ENCODE measurements at regions not wholly inside any gene's neighbourhood (a gene's known extent, or its start where the extent isn't known, plus 50 kb on each side); places are given as distances from the start of the nearest gene placed in this dataset.
A peak's percentile ranks its signal among the peaks of the same experiment; 100 is the strongest.

DNA sequence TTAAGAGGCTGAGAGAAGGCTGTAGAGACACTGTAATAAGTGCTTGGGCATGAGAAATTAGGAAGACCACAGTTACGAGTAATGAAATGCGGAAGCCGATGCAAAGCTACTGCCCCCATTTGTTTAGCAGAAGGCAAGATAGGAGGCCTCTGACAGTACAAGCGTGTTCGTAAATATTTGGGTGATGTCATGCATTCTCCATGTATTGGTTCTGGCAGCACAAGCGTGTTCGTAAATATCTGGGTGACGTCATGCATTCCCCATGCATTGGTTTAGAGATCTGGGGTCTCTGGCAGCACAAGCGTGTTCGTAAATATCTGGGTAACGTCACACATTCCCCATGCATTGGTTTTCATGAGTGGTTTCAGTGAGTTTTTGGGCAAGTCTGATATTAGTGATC is 661.5 kb upstream of the FRG1 start:
- DNase-seq (ENCODE audit: low spot score), result no peak

DNA sequence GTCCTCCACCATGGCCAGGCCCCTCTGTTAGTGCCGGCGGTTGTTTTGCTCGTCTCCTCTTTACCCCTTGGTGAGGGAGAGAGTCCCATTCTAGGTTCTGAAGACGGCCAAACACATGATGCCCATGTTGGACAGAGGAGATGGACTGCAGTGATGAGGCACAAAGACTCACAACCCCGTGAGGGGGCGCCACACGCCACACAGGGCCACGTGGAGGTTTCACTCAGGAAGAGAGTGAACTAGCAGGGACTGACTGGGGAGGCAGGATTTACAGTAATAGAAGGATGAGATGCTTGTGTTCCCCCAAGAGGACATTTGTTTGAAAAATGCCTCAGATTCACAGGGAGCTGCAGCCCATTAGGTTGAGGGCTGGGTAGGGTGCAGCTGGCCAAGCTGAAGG is 655.3 kb upstream of the FRG1 start:
- no peak for DNase-seq (ENCODE audit: low spot score)

DNA sequence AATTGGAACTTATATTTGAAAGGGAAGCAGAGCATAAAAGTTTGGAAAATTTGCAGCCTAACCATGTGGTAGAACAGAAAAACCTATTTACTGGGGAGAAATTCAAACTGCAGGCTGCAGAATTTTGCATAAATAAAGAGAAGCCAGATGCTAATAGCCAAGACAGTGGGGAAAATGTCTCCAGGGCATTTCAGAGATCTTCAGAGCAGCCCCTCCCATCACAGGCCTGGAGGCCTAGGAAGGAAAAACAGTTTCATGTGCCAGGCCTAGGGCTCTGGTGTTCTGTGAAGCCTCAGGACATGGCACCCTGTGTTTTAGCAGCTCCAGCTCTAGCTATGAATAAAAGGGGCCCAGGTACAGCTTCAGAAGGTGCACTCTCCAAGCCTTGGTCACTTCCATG is 648.7 kb upstream of the FRG1 start:
- DNase-seq (ENCODE audit: low spot score), result no peak

DNA sequence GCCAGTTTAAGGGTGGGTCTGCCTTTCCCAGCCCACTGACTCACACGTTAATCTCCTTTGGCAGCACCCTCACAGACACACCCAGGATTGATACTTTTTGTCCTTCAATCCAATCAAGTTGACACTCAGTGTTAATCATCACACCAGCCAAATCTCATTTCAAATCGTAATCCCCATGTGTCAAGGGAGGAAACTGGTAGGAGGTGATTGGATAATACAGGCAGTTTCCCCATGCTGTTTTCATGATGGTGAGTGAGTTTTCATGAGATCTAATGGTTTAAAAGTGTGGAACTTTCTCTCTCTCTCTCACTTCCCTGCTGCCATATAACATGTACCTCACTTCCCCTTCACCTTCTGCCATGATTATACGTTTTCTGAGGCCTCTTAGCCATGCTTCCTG is 647.2 kb upstream of the FRG1 start:
- DNase-seq (ENCODE audit: low spot score), result no peak

DNA sequence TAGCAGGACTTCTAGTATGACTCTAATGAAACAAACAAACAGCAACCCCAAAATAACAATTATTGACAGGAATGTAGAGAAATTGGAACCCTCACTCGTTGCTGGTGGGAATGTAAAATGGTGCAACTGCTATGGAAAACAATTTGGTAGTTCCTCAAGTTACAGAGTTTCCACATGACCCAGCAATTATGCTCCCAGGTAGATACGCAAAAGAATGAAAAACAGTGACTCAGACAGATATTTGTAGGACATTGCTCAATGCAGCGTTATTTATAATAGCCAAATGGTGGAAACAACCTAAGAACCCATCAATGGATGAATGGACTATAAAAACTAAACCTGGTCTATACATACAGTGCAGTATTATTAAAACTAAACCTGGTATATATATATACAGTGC is 646.1 kb upstream of the FRG1 start:
- DNase-seq (ENCODE audit: low spot score), result no peak

DNA sequence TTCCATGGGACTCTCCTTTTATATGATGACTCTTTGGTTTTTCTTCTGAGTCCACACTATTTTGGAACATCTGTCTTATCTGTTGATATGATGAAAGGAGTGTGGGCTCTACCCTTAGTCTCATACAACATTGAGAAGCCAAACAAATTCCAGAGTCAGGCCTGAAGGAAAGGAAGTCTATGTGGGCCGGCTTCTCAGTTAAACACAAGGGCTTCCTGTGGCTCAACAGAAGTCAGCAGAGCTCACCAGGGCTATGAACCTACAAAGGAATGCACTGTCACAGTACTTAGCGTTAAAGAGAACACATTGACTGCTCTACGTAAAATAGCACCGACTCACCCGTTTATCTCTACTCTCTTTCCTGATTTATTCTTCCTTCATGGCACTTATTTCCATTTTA is 641.0 kb upstream of the FRG1 start:
- DNase-seq (ENCODE audit: low spot score), result no peak

DNA sequence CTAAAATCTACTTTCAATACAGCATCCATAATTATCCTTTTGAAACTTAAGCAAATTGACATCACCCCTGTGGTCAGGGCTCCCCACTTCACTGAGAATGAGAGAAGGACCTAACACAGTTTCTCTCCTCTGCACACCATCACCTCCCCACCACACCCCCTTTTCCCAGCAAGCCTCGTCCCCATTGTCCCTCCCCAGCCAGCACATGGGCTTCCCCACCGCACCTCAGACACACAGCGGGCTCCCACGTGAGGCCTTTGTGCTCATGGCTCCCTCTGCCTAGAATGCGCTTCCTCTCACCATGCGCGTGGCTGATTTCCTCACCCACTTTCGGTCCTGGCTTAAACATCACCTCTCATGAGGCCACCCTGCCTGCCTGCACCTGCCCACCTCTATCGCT is 639.0 kb upstream of the FRG1 start:
- DNase-seq (ENCODE audit: low spot score), result no peak

DNA sequence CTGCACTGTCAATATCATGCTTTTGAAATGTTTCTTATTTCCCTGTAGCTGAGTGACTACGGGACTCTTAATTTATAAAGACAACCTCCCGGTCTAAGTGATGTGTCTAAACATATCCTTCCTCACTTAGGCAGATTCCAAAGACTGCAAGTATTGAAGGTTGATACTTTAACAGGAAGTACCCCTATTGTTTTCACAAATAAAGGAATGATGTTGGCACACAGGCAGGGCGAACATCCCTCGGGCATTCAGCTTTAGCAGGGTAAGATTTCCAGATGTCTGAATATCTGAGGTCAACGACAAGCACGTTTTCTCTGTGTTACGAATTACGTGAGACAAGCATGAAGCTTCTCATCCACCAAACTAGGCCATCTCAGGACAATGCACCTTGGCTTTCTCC is 638.0 kb upstream of the FRG1 start:
- no peak for DNase-seq (ENCODE audit: low spot score)

DNA sequence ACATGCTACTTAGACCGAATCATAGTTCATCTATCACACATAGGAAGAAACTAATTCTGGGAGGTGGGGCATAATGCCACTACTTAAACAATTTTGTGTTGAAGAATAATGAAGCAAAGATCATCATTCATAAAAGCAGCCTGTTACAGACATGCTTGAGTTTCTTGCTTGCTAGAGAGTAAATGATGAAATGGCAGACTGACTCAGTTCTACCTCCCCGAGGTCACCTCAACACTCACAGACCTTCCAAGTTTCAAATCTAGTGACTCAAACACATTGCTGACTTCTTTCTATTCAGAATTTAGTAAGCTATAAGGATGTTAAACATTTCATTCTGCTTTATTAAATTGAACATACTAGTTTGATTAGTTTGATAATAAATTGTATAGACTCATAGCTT is 636.5 kb upstream of the FRG1 start:
- DNase-seq (ENCODE audit: low spot score), result peak; percentile 3

DNA sequence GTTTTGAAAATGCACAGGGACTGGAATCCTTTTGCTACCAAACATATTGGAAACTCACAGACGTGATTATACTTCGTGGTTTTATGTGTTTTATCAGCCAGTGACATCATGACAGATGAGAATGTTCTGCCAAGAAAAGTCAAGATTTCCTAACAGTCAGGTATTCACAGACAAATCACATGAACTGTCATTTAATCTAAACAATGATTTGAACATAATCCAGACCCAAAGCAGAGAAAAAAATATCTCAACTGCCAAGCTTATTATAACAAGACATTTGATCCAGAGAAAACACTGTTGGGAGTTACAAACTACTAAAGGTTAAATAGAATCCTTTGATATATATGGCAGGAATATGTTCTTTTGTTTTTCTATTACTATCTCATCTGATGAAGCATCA is 635.9 kb upstream of the FRG1 start:
- no peak for DNase-seq (ENCODE audit: low spot score)

DNA sequence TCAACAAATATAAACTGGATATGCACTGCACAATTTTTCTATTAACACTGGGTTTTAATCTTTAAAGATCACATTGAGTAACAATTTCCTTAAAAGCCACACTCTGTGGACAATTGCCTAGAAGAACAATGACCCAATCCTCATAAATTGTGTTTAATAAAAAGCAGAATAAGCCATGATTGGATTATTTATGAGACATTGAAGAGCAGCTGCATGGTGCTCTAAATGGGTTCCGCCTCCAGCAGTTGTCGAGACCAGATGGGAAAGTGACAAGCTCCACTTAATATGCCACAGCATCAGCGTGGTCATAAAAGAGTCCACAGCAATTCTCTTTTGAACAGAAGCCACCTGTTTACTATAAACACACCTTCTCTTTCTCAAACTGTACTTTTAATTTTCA is 635.2 kb upstream of the FRG1 start:
- no peak for DNase-seq (ENCODE audit: low spot score)

DNA sequence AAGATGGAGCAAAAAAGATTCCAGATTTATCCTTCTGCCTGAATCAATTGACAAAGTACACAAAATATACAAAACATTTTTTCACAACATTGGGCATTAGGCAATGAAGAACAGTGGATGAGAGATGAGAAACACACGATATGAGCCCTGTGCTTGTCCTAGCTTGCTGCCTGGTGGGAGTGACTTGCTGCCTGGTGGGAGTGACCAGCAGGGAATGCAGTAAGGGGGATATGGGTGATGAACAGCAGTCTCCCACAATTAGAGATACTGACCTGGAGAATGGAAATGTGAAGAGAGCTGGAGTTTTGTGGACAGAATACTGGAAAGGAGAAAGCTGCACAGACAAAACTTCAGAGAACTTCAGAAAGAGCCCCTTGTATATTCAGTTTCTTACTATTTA is 629.4 kb upstream of the FRG1 start:
- DNase-seq (ENCODE audit: low spot score), result no peak

DNA sequence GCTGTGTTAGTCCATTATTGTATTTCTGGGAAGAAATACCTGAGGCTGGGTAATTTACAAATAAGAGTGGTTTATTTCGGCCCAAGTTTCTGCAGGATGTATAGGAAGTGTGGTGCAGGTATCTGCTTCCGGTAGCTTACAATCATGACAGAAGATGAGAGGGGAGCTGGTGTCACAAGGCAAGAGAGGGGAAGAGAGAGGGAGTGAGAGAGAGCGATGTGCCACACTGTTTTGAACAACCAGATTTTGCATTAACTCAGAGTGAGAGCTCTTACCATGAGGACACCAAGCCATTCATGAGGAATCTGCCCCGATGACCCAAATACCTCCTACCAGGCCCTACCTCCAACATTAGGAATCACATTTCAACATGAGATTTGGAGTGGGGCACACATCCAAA is 627.6 kb upstream of the FRG1 start:
- no peak for DNase-seq (ENCODE audit: low spot score)

DNA sequence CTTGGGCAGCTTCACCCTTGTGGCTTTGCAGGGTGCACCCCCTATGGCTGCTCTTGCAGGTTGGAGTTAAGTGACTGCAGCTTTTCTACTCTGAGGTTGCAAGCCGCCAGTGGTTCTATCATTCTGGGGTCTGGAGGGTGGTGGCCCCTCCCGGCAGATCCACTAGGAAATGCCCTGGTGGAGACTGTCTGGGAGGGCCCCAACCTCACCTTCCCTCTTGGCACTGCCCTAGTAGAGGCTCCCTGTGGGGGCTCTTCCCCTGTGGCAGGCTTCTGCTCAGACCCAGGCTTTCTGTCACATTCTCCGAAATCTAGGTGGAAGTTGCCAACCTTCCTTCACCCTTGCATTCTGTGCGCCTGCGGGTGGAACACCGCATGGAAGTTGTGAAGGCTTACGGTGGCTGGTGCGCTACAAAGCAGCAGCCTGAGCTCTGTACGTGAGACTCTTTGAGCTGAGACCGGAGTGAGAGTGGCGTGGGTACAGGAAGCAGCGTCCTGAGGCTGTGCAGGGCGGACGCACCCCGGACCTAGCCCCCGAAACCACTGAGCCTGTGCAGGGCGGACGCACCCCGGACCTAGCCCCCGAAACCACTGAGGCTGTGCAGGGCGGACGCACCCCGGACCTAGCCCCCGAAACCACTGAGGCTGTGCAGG is 626.7 kb upstream of the FRG1 start:
- DNase-seq (ENCODE audit: low spot score), result no peak

DNA sequence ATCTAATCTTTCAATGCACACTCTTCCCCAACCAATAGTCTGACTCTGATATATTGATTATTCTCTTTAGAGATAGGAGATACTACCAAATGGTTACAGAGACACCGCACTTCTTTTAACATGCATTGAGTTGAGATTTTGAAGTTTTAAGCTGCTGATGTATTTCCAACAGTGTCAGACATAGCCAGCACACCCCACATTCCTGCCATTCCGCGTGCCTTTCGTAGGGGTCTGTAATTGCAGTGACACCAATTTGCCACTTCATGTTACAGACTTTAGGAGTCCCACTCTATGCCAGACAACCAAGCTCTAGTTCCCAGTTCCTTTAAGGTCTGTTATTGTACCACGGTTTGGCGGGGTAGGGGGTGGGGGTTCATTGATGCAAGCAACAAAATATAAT is 618.2 kb upstream of the FRG1 start:
- DNase-seq (ENCODE audit: low spot score), result no peak

DNA sequence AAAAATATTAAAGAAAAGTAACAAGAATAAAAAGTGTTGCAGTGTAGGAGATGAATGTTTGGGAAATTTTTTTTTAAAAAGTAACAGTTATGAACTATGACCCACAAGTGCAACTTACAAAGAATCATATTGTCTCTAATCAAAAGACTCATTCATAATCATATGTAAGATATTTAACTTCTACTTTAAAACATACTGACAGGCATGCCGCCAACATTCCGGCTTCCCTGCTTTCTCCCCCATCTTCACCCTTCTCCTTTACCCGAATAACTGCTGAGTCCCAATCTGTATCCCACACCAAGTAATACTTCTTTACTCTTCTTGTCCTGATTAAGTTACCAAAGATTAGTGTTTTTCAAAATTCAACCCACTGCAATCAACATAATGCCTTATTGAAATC is 598.8 kb upstream of the FRG1 start:
- no peak for DNase-seq (ENCODE audit: low spot score)

DNA sequence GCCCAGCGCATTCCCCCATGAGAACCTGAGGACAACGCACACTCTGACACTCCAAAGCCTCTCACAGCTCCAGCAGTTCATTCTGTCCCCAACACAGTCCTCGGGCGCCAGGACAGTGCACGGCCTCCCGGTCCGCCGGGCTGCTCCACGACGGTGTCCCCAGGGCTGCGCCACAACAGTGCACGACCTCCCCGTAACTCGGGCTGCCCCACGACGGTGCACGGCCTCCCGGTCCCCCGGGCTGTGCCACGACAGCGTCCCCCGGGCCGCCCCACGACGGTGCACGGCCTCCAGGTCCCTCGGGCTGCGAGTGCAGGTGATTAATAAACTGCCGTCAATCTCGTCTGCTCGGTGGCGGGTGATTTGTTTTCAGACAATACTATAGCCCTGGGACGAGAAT is 585.1 kb upstream of the FRG1 start:
- DNase-seq (ENCODE audit: low spot score), result no peak

DNA sequence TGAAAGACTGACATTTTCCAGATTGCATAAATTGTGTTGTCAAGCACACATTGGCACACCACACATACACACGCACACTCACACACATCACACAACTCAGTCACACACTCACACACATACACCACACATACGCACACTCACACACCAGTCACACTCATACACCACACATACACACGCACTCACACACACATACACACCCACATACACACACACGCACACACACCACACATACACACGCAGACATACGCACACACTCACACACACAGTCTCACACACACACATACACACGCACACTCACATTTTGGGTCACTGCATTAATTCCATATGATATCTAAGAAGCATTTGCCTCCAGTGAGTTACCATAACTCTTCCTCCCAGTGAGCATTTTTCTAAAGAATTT is 578.3 kb upstream of the FRG1 start:
- no peak for DNase-seq (ENCODE audit: low spot score)

DNA sequence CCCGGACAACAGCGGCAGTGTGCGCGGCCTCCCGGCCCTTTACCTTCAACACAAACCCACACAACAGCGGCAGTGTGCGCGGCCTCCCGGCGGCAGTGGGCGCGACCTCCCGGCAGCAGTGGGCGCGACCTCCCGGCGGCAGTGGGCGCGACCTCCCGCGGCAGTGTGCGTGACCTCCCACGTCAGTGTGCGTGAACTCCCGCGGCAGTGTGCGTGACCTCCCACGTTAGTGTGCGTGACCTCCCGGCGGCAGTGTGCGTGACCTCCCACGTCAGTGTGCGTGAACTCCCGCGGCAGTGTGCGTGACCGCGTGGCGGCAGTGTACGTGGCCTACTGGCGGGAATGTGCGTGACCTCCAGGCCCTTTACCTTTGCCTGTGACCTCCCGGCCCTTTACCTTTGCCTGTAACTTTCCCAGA is 576.6 kb upstream of the FRG1 start:
- no peak for DNase-seq (ENCODE audit: low spot score)

DNA sequence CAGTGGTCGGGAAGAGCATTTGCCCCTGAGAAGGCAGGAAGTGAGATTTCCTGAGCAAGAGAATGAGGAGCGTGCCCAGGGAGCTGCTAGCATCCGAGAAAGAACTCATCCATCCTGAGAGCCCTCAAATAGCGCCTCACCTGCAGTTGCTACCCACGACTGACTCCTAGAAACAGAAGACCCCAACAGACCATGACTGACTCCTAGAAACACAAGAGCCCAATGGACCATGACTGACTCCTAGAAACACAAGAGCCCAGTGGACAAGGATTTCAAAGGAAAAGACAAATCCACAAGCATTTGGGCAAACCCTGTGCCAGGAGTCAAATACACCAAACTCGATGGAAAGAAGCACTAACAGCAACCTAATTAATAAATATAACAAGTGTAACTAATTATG is 575.2 kb upstream of the FRG1 start:
- DNase-seq (ENCODE audit: low spot score), result no peak

DNA sequence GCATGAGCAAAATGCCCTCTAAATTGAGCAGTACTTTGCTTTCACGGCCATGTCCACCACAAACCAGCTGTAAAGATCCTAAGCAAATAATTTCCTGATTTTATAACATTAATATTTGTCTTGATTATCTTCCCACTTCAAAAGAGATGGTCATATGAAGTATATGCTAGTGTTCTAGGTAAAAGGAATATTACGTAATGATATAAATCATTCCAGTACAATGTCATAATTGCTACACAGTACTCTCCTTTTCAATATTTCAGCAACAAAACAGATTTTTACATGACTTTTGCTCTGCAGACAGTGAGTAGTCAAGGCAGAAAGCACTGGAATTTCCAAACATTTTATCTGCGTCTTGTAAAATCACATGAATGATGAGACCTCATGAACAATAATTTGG is 572.8 kb upstream of the FRG1 start:
- no peak for DNase-seq (ENCODE audit: low spot score)

DNA sequence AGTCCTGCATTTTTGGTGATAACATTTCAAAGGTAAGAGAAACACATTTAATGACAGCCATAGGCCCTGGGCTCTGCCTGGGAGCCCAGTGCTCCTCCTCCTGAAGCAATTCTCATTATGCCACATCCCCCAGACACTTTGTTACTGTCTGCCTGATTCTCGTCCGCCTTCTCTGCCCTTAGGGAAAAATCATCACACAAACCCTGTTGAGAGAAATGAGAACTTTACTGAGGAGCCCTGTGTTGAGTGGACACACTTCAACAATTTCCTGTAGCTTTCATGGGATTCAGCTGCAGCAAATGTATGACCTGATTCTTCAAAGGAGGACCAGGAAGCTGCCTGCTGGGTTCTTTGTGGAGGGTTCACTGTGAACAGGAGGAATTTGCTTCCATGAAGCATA is 566.5 kb upstream of the FRG1 start:
- DNase-seq (ENCODE audit: low spot score), result no peak

DNA sequence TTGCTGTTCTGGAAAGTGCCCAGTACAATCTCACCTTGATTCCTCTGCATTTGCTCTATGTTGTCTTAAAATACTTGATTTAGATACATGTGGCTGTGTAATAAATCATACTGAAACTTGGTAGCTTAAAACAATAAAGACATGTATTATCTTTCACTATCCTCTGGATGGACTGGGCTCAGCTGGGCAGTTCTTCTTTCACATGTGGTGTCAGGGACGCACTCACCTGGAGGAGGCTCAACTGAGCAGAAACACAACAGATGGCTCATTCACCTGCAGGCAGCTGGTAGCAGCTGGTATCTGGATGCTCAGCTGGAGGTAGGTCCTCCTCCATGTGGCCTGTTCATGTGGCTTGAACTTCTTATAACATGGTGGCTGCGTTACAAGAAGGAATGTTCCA is 563.8 kb upstream of the FRG1 start:
- no peak for DNase-seq (ENCODE audit: low spot score)

DNA sequence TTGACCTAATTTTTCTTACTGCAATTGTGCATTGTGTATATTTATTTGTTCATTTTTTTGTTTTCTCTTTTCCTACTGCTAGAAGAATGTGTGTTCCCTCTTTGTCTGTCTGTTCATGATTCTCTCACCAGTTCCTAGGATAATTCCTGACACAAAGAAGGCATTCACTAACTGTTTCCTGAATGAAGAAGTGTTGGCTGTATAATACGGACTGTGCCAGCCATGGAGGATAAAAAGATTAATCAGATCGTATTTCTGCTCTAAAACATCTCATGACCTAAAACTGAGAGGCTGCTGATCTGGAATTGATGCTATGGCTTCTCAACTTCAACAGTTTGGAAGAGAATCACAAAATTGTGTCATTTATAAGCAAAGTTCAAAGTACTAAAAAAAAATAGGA is 563.1 kb upstream of the FRG1 start:
- no peak for DNase-seq (ENCODE audit: low spot score)

DNA sequence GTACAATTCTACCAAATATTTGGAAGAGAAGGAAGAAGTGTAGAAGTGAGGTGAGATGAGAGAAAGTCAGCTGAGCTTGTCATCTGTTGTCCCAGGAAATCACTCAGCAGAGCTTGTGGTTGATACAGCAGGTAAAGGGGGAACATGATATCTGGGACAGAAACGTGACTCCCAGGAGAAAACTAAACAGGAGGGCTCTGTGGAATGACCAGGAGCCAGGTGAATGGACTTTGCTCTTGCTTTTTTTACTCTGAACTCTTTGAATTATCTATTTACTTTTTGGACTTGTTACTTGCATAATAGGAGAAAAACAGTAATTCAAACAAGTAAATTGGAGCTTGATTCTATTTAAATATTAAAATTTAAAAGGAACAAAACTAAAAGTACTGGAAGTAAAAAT is 555.6 kb upstream of the FRG1 start:
- DNase-seq (ENCODE audit: low spot score), result no peak
